Spinal cord (tissue), 9 donors: ENCODE measurements at regions not wholly inside any gene's neighbourhood (a gene's known extent, or its start where the extent isn't known, plus 50 kb on each side); places are given as distances from the start of the nearest gene placed in this dataset.
A peak's percentile ranks its signal among the peaks of the same experiment; 100 is the strongest.
"Not testable (repeated sequence)": the region's sequence is repeated elsewhere in the genome, so short reads cannot be mapped to it uniquely, and the experiment has no call there.

Source experiments
- DNase-seq, 6 donors: peaks; one replicate each; pipeline versions ENCODE4 v3.0.0 to v3.0.0-alpha.2; 2013 to 2015; ENCODE audit warnings: low spot score in 6 of 6, low read depth in 4 of 6
- H3K27ac ChIP-seq: one replicate; pipeline ENCODE4 v1.5.1; 2013; ENCODE audit warnings: low read depth, low read length, control low read depth
- H3K27me3 ChIP-seq: one replicate; pipeline ENCODE4 v1.6.1; 2013; ENCODE audit warnings: low read length; ENCODE audit not compliant: control insufficient read depth, insufficient read depth
- H3K36me3 ChIP-seq: one replicate; pipeline ENCODE4 v1.6.1; 2013; ENCODE audit warnings: low read length; ENCODE audit not compliant: control insufficient read depth, insufficient read depth
- H3K4me1 ChIP-seq: one replicate; pipeline ENCODE4 v1.6.1; 2013; ENCODE audit warnings: low read length; ENCODE audit not compliant: control insufficient read depth, insufficient read depth
- H3K4me3 ChIP-seq: one replicate; pipeline ENCODE4 v1.5.1; 2013; ENCODE audit warnings: low read depth, low read length, control low read depth
- H3K9me3 ChIP-seq: one replicate; pipeline ENCODE4 v1.6.1; 2013; ENCODE audit warnings: low read length; ENCODE audit not compliant: control insufficient read depth, insufficient read depth
- WGBS: methylation state at CpG from one replicate; pipeline ENCODE4 v1.1.5; 2013; ENCODE audit warnings: missing lambda C conversion rate; ENCODE audit not compliant: insufficient coverage; 5-methylcytosine and 5-hydroxymethylcytosine counted together
- donor health status: healthy.

- DNase-seq = not testable (repeated sequence)
Observed at GRCh38 chrX:153266140-153266539, 55.4 kb downstream of the PNMA6F start.

GRCh38 chrX:153260468-153260867 is 61.1 kb downstream of the PNMA6F start:
- not testable (repeated sequence) for H3K4me1 ChIP-seq, DNase-seq, H3K27me3 ChIP-seq, H3K27ac ChIP-seq, H3K4me3 ChIP-seq, H3K36me3 ChIP-seq, H3K9me3 ChIP-seq
- WGBS = no CpG with 5 or more reads among the region's 4 CpGs

More at GRCh38 chrX:153266140-153266539, 55.4 kb downstream of the PNMA6F start:
- H3K4me1 ChIP-seq, H3K4me3 ChIP-seq, H3K9me3 ChIP-seq, H3K27ac ChIP-seq, H3K36me3 ChIP-seq, H3K27me3 ChIP-seq: not testable (repeated sequence)
- WGBS = 80% methylated on average over 1 of the region's 16 CpGs

- H3K4me3 ChIP-seq, H3K27me3 ChIP-seq, H3K9me3 ChIP-seq, H3K27ac ChIP-seq, H3K36me3 ChIP-seq, H3K4me1 ChIP-seq, DNase-seq: not testable (repeated sequence)
- WGBS = no CpG with 5 or more reads among the region's 7 CpGs
Observed at GRCh38 chrX:153253239-153253638, 68.3 kb downstream of the PNMA6F start.

- H3K36me3 ChIP-seq, H3K27me3 ChIP-seq, H3K27ac ChIP-seq, H3K4me1 ChIP-seq, H3K9me3 ChIP-seq, DNase-seq, H3K4me3 ChIP-seq: not testable (repeated sequence)
- WGBS = no CpG with 5 or more reads among the region's 20 CpGs
Observed at GRCh38 chrX:153252378-153253129, 69.0 kb downstream of the PNMA6F start.

- H3K27ac ChIP-seq, DNase-seq, H3K4me3 ChIP-seq, H3K27me3 ChIP-seq, H3K4me1 ChIP-seq, H3K9me3 ChIP-seq, H3K36me3 ChIP-seq: not testable (repeated sequence)
- no CpG with 5 or more reads among the region's 12 CpGs for WGBS
Observed at GRCh38 chrX:153251952-153252351, 69.6 kb downstream of the PNMA6F start.

GRCh38 chrX:153250762-153251161 is 70.8 kb downstream of the PNMA6F start:
- not testable (repeated sequence) for H3K4me1 ChIP-seq, H3K27ac ChIP-seq, H3K27me3 ChIP-seq, H3K36me3 ChIP-seq, H3K4me3 ChIP-seq, DNase-seq, H3K9me3 ChIP-seq
- WGBS = no CpG with 5 or more reads among the region's 1 CpG

GRCh38 chrX:153245288-153245731 is 66.2 kb downstream of the MAGEA1 start:
- no peak overlapping the region for H3K4me3 ChIP-seq
- 24% methylated on average over 4 of the region's 4 CpGs for WGBS
- H3K36me3 ChIP-seq = no peaks in the 10 kb centered on the region
- no peaks in the 10 kb centered on the region for H3K27me3 ChIP-seq
- DNase-seq = peak in 2 of 6 donors; percentile 67 to 92
- H3K4me1 ChIP-seq = no peaks in the 10 kb centered on the region
- H3K9me3 ChIP-seq = no peaks in the 10 kb centered on the region
- H3K27ac ChIP-seq = no peak overlapping the region

GRCh38 chrX:153244767-153245166 is 65.7 kb downstream of the MAGEA1 start:
- Histone ChIP-seq H3K4me1 (no peaks in the 10 kb centered on the region), H3K27ac (no peak overlapping the region), H3K27me3 (no peaks in the 10 kb centered on the region), H3K9me3 (no peaks in the 10 kb centered on the region), H3K4me3 (no peak overlapping the region), H3K36me3 (no peaks in the 10 kb centered on the region)
- peak in 2 of 6 donors; percentile 12 to 83 for DNase-seq
- WGBS = 17% methylated on average over 2 of the region's 5 CpGs

GRCh38 chrX:153238361-153238760 is 59.3 kb downstream of the MAGEA1 start:
- no peak for DNase-seq
- H3K36me3 ChIP-seq = no peaks in the 10 kb centered on the region
- no peak overlapping the region for H3K27ac ChIP-seq
- no peak overlapping the region for H3K4me3 ChIP-seq
- whole genome bisulfite sequencing = 14% methylated on average over 1 of the region's 2 CpGs
- H3K27me3 ChIP-seq = no peaks in the 10 kb centered on the region
- H3K4me1 ChIP-seq = no peaks in the 10 kb centered on the region
- no peaks in the 10 kb centered on the region for H3K9me3 ChIP-seq
